Progenitor cell of endocrine pancreas (in vitro differentiated cells): ENCODE measurements at regions not wholly inside any gene's neighbourhood (a gene's known extent, or its start where the extent isn't known, plus 50 kb on each side); places are given as distances from the start of the nearest gene placed in this dataset.
A peak's percentile ranks its signal among the peaks of the same experiment; 100 is the strongest.

Source experiments
- DNase-seq: peaks from one replicate; pipeline ENCODE4 v3.0.0; 2021; ENCODE audit warnings: low spot score; ENCODE audit not compliant: unreplicated experiment
- H3K27ac Mint-ChIP-seq: 2 replicates; pipeline ENCODE4 v1.8.0; 2021; ENCODE audit warnings: mild to moderate bottlenecking, moderate library complexity, mixed read lengths
- H3K27me3 Mint-ChIP-seq: 2 replicates; pipeline ENCODE4 v1.8.0; 2021; ENCODE audit warnings: mixed read lengths
- H3K36me3 Mint-ChIP-seq: 2 replicates; pipeline ENCODE4 v1.8.0; 2022; ENCODE audit warnings: mixed read lengths; ENCODE audit not compliant: insufficient read depth
- H3K4me1 Mint-ChIP-seq: 2 replicates; pipeline ENCODE4 v1.8.0; 2021; ENCODE audit warnings: low read depth, mixed read lengths
- H3K4me3 Mint-ChIP-seq: 2 replicates; pipeline ENCODE4 v1.8.0; 2021; ENCODE audit warnings: low read depth, mild to moderate bottlenecking, moderate library complexity, mixed read lengths
- H3K9me3 Mint-ChIP-seq: 2 replicates; pipeline ENCODE4 v1.8.0; 2021; ENCODE audit warnings: low read depth, mixed read lengths
- TF ChIP-seq, protein P1 (sequence below): fragments of 200-600 bp; sonication (generic); IDR thresholded peaks from one replicate; pipeline ENCODE4 v1.5.0; 2021; ENCODE audit warnings: antibody characterized with exemption, mild to moderate bottlenecking; ENCODE audit not compliant: unreplicated experiment

GRCh38 chr7:13742126-13742525 lies 247.3 kb downstream of the ETV1 start:
- Mint-ChIP-seq H3K4me3 (no peak overlapping the region), H3K9me3 (no peaks in the 10 kb centered on the region), H3K36me3 (no peaks in the 10 kb centered on the region), H3K4me1 (peaks cover 16% of the 10 kb centered on the region), H3K27me3 (no peaks in the 10 kb centered on the region), H3K27ac (no peak overlapping the region)
- DNase-seq: no peak
- TF ChIP-seq, protein P1, sequence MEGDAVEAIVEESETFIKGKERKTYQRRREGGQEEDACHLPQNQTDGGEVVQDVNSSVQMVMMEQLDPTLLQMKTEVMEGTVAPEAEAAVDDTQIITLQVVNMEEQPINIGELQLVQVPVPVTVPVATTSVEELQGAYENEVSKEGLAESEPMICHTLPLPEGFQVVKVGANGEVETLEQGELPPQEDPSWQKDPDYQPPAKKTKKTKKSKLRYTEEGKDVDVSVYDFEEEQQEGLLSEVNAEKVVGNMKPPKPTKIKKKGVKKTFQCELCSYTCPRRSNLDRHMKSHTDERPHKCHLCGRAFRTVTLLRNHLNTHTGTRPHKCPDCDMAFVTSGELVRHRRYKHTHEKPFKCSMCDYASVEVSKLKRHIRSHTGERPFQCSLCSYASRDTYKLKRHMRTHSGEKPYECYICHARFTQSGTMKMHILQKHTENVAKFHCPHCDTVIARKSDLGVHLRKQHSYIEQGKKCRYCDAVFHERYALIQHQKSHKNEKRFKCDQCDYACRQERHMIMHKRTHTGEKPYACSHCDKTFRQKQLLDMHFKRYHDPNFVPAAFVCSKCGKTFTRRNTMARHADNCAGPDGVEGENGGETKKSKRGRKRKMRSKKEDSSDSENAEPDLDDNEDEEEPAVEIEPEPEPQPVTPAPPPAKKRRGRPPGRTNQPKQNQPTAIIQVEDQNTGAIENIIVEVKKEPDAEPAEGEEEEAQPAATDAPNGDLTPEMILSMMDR: no peak

GRCh38 chr7:13742811-13743210 lies 246.7 kb downstream of the ETV1 start:
- Mint-ChIP-seq H3K4me1 (peaks cover 16% of the 10 kb centered on the region), H3K27me3 (no peaks in the 10 kb centered on the region)
- no peak for DNase-seq

GRCh38 chr7:13743226-13743625 lies 246.2 kb downstream of the ETV1 start:
- no peak overlapping the region for H3K4me3 Mint-ChIP-seq
- no peak overlapping the region for H3K27ac Mint-ChIP-seq
- no peaks in the 10 kb centered on the region for H3K36me3 Mint-ChIP-seq
- peaks cover 16% of the 10 kb centered on the region for H3K4me1 Mint-ChIP-seq
- no peaks in the 10 kb centered on the region for H3K27me3 Mint-ChIP-seq
- TF ChIP-seq, protein P1: no peak
- DNase-seq: no peak
- no peaks in the 10 kb centered on the region for H3K9me3 Mint-ChIP-seq

More at GRCh38 chr7:13742811-13743210, 246.7 kb downstream of the ETV1 start:
- TF ChIP-seq, protein P1: peak; percentile 54
- no peak overlapping the region for H3K27ac Mint-ChIP-seq
- H3K9me3 Mint-ChIP-seq: no peaks in the 10 kb centered on the region
- no peaks in the 10 kb centered on the region for H3K36me3 Mint-ChIP-seq
- H3K4me3 Mint-ChIP-seq: no peak overlapping the region

DNA sequence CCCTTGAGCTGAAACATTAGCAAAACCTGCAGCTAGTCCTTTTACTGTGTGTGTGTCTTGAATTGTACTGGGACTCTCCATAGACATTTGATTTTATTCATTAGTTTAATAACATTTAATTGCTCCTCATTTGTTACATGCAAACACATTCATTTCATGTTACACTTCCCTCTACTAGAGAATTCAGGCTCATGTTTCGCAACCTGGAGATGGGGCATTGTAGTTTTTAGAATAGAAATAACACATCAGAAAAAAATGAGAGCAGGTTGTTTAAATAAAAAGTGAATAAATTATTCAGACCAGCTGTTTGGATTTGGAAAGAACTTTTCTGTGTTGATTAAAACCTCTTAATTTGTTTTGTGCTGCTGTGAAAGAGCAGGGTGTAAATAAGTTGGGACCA lies 243.9 kb downstream of the ETV1 start:
- no peaks in the 10 kb centered on the region for H3K9me3 Mint-ChIP-seq
- TF ChIP-seq, protein P1: no peak
- H3K27ac Mint-ChIP-seq: no peak overlapping the region
- H3K4me3 Mint-ChIP-seq: no peak overlapping the region
- no peaks in the 10 kb centered on the region for H3K36me3 Mint-ChIP-seq
- no peaks in the 10 kb centered on the region for H3K27me3 Mint-ChIP-seq
- peaks cover 16% of the 10 kb centered on the region for H3K4me1 Mint-ChIP-seq
- DNase-seq: no peak

GRCh38 chr7:13748998-13749397 lies 240.5 kb downstream of the ETV1 start:
- DNase-seq: no peak
- Mint-ChIP-seq H3K9me3 (no peaks in the 10 kb centered on the region), H3K27ac (no peak overlapping the region), H3K36me3 (no peaks in the 10 kb centered on the region), H3K4me1 (peaks cover 2% of the 10 kb centered on the region), H3K27me3 (no peaks in the 10 kb centered on the region), H3K4me3 (no peak overlapping the region)
- TF ChIP-seq, protein P1: no peak
